ENCODE measurements at regions not wholly inside any gene's neighbourhood (a gene's known extent, or its start where the extent isn't known, plus 50 kb on each side); places are given as distances from the start of the nearest gene placed in this dataset.

DNA sequence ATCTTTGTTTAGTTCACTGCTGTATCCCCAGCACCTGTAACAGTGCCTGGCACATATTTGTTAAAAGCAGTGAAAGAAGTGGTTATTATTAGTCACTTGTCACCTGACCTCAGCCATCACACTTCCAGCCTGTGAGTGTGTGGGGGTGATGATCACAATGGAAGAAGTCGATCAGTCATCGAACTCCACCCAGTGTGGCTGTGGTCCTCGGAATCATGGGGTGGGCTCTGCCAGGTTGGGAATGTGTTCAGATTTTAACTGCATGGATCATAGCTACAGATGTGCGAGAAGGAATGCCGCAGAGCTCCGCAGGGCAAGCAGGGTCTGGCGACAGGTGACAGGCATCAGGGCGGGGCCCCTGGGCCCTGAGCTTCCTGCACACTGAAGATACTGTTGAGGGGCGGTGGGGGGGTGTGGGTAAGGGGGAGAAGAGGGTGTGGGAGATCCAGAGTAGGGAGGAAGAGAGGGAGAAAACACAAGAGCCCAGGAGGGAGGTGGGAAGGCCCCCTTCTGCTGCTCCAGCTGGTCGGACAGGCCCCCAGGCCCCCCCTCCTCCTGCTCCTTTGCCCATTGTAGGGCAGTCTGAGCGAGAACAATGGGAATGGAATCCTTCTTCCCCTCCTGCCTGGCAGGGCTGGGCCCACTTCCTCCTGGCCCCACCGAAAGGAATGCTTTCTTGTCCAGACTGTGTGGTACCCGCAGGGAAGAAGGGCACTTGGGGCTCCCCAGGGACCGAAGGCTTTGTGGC lies 89.6 kb downstream of the SPRY4 start:
- Histone ChIP-seq H3K27me3 (ENCODE audit: insufficient read depth) (no peaks in the 10 kb centered on the region), H3K4me3 (peak overlapping the region; percentile 12; the same call in 1 of the 2 replicates), H4K20me1 (replicated peaks; ENCODE audit: insufficient read depth) (no peaks in the 10 kb centered on the region), H3K36me3 (ENCODE audit: insufficient read depth) (no peaks in the 10 kb centered on the region; the same call in 1 of the 2 replicates), H3K4me2 (peak overlapping the region; percentile 65), H3K4me1 (ENCODE audit: insufficient read depth) (peaks cover 37% of the 10 kb centered on the region), H3K9me2 (ENCODE audit: insufficient read depth) (no peaks in the 10 kb centered on the region), H3K79me2 (replicated peaks; ENCODE audit: insufficient read depth) (no peaks in the 10 kb centered on the region), H3F3A (replicated peaks; ENCODE audit: low read depth) (peaks cover 17% of the 10 kb centered on the region), H3K27ac (ENCODE audit: low read depth) (peak overlapping the region; percentile 97), H2AFZ (no peak overlapping the region)
- Mint-ChIP-seq H3K27ac (peak overlapping the region; percentile 92), H3K27me3 (ENCODE audit: insufficient read depth, low read depth, poor library complexity) (peaks cover 13% of the 10 kb centered on the region), H3K4me3 (peak overlapping the region; percentile 50; the same call in 1 of the 3 replicates), H3K36me3 (ENCODE audit: low read depth) (peaks cover 13% of the 10 kb centered on the region), H3K4me1 (peaks cover 45% of the 10 kb centered on the region), H3K9me3 (peaks cover 5% of the 10 kb centered on the region; the same call in 2 of the 3 replicates)
- TF ChIP-seq CTCF (conservative IDR thresholded peaks at IDR 0.05; ENCODE audit: low read depth in 2 of 2), result no peak
- no peak for TF ChIP-seq STAT1 (IDR thresholded peaks at IDR 0.05; ENCODE audit: unreplicated experiment)
- no peak for TF ChIP-seq ZNF331 (CRISPR knock-in tag; IDR thresholded peaks at IDR 0.05; ENCODE audit: low read depth)
- peak; percentile 47 for TF ChIP-seq JUNB (IDR thresholded peaks at IDR 0.05; ENCODE audit: unreplicated experiment)
- 0 out of 2 replicates have a peak, but pooled peaks have one; percentile 2 for TF ChIP-seq CREB1 (CRISPR knock-in tag; IDR thresholded peaks at IDR 0.05; ENCODE audit: low read depth)
- TF ChIP-seq, protein P1, sequence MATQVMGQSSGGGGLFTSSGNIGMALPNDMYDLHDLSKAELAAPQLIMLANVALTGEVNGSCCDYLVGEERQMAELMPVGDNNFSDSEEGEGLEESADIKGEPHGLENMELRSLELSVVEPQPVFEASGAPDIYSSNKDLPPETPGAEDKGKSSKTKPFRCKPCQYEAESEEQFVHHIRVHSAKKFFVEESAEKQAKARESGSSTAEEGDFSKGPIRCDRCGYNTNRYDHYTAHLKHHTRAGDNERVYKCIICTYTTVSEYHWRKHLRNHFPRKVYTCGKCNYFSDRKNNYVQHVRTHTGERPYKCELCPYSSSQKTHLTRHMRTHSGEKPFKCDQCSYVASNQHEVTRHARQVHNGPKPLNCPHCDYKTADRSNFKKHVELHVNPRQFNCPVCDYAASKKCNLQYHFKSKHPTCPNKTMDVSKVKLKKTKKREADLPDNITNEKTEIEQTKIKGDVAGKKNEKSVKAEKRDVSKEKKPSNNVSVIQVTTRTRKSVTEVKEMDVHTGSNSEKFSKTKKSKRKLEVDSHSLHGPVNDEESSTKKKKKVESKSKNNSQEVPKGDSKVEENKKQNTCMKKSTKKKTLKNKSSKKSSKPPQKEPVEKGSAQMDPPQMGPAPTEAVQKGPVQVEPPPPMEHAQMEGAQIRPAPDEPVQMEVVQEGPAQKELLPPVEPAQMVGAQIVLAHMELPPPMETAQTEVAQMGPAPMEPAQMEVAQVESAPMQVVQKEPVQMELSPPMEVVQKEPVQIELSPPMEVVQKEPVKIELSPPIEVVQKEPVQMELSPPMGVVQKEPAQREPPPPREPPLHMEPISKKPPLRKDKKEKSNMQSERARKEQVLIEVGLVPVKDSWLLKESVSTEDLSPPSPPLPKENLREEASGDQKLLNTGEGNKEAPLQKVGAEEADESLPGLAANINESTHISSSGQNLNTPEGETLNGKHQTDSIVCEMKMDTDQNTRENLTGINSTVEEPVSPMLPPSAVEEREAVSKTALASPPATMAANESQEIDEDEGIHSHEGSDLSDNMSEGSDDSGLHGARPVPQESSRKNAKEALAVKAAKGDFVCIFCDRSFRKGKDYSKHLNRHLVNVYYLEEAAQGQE (IDR thresholded peaks at IDR 0.05; ENCODE audit: unreplicated experiment), result peak; percentile 13
- TF ChIP-seq EZH2 (IDR thresholded peaks at IDR 0.05; ENCODE audit: low read depth, unreplicated experiment), result no peak
- TF ChIP-seq ZNF462 (CRISPR knock-in tag; IDR thresholded peaks at IDR 0.05), result peak; percentile 35; the same call in 1 of the 2 replicates
- TF ChIP-seq, protein P2, sequence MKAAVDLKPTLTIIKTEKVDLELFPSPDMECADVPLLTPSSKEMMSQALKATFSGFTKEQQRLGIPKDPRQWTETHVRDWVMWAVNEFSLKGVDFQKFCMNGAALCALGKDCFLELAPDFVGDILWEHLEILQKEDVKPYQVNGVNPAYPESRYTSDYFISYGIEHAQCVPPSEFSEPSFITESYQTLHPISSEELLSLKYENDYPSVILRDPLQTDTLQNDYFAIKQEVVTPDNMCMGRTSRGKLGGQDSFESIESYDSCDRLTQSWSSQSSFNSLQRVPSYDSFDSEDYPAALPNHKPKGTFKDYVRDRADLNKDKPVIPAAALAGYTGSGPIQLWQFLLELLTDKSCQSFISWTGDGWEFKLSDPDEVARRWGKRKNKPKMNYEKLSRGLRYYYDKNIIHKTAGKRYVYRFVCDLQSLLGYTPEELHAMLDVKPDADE (IDR thresholded peaks at IDR 0.05), result peak; percentile 53; the same call in 1 of the 2 replicates
- peak; percentile 64; the same call in 1 of the 2 replicates for TF ChIP-seq NANOG (IDR thresholded peaks at IDR 0.05; ENCODE audit: borderline replicate concordance)
- TF ChIP-seq POLR2AphosphoS5 (IDR thresholded peaks at IDR 0.05; ENCODE audit: low read depth), result peak; percentile 51
- no peak for TF ChIP-seq ZNF114 (CRISPR knock-in tag; IDR thresholded peaks at IDR 0.05)
- TF ChIP-seq EZH2phosphoT487 (IDR thresholded peaks at IDR 0.05; ENCODE audit: unreplicated experiment), result no peak
- peak; percentile 95 for ATAC-seq
- DNase-seq (ENCODE audit: low spot score), result peak; percentile 90

All from GM23338 (cell line).